Endodermal cell (in vitro differentiated cells): ENCODE measurements at regions not wholly inside any gene's neighbourhood (a gene's known extent, or its start where the extent isn't known, plus 50 kb on each side); places are given as distances from the start of the nearest gene placed in this dataset.

Experiments
- DNase-seq: peaks from one replicate; pipeline ENCODE4 v3.0.0-alpha.2; 2017
- H3K27ac ChIP-seq: 2 replicates; pipeline ENCODE4 v1.5.1; 2013; ENCODE audit warnings: mild to moderate bottlenecking, low read depth, low read length, moderate library complexity
- H3K27me3 ChIP-seq: 2 replicates; pipeline ENCODE4 v1.6.1; 2013; ENCODE audit warnings: mild to moderate bottlenecking, low read length, moderate library complexity; ENCODE audit not compliant: insufficient read depth, control insufficient read depth, poor library complexity, severe bottlenecking
- H3K36me3 ChIP-seq: 2 replicates; pipeline ENCODE4 v1.7.0; 2013; ENCODE audit warnings: mild to moderate bottlenecking, low read length, moderate library complexity; ENCODE audit not compliant: control insufficient read depth, insufficient read depth
- H3K4me1 ChIP-seq: one replicate; pipeline ENCODE4 v1.7.0; 2013; ENCODE audit warnings: low read length; ENCODE audit not compliant: control insufficient read depth, insufficient read depth
- H3K4me3 ChIP-seq: 2 replicates; pipeline ENCODE4 v1.5.1; 2013; ENCODE audit warnings: mild to moderate bottlenecking, low read length, moderate library complexity
- H3K9ac ChIP-seq: 2 replicates; pipeline ENCODE4 v1.6.1; 2013; ENCODE audit warnings: mild to moderate bottlenecking, low read length, moderate library complexity; ENCODE audit not compliant: poor library complexity, severe bottlenecking; ENCODE audit errors: extremely low read depth
- H3K9me3 ChIP-seq: 2 replicates; pipeline ENCODE4 v1.6.1; 2013; ENCODE audit warnings: mild to moderate bottlenecking, low read length, moderate library complexity; ENCODE audit not compliant: control insufficient read depth
- H3K27ac Mint-ChIP-seq: 2 replicates; pipeline ENCODE4 v1.8.0; 2020; ENCODE audit warnings: mixed read lengths
- H3K27me3 Mint-ChIP-seq: 2 replicates; pipeline ENCODE4 v1.8.0; 2021; ENCODE audit warnings: mild to moderate bottlenecking, mixed read lengths; ENCODE audit not compliant: insufficient read depth
- H3K36me3 Mint-ChIP-seq: 2 replicates; pipeline ENCODE4 v1.8.0; 2020; ENCODE audit warnings: low read depth, mixed read lengths
- H3K4me1 Mint-ChIP-seq: 2 replicates; pipeline ENCODE4 v1.8.0; 2020; ENCODE audit warnings: mixed read lengths
- H3K4me3 Mint-ChIP-seq: 2 replicates; pipeline ENCODE4 v1.8.0; 2020; ENCODE audit warnings: mild to moderate bottlenecking, moderate library complexity, mixed read lengths
- H3K9me3 Mint-ChIP-seq: 2 replicates; pipeline ENCODE4 v1.8.0; 2020; ENCODE audit warnings: mild to moderate bottlenecking, mixed read lengths
- CTCF ChIP-seq: fragments of 200-600 bp; sonication (generic); conservative IDR thresholded peaks from 2 replicates; pipeline ENCODE4 v1.5.0; 2021; ENCODE audit warnings: antibody characterized with exemption, mild to moderate bottlenecking
- WGBS, 2 experiments: methylation state at CpG; one replicate each; pipeline versions ENCODE4 v1.1.5 to v1.1.7; 2013; ENCODE audit warnings: missing lambda C conversion rate in 2 of 2, mixed read lengths in 1 of 2; ENCODE audit not compliant: insufficient coverage in 1 of 2, insufficient read length in 1 of 2; 5-methylcytosine and 5-hydroxymethylcytosine counted together

GRCh38 chr12:66960006-66960405 lies 281.1 kb upstream of the GRIP1 start:
- no peak overlapping the region for H3K4me3 Mint-ChIP-seq
- DNase-seq: no peak
- Histone ChIP-seq H3K4me3 (no peak overlapping the region), H3K27me3 (no peaks in the 10 kb centered on the region), H3K9ac (no peak overlapping the region), H3K9me3 (no peaks in the 10 kb centered on the region), H3K4me1 (no peaks in the 10 kb centered on the region), H3K27ac (no peak overlapping the region), H3K36me3 (no peaks in the 10 kb centered on the region)
- peaks cover 7% of the 10 kb centered on the region for H3K4me1 Mint-ChIP-seq
- 91 to 100% methylated on average over 1 of the region's 1 CpG for WGBS, 2 experiments
- H3K27me3 Mint-ChIP-seq: peaks cover 6% of the 10 kb centered on the region
- TF ChIP-seq CTCF: no peak
- H3K27ac Mint-ChIP-seq: no peak overlapping the region
- no peaks in the 10 kb centered on the region for H3K36me3 Mint-ChIP-seq
- H3K9me3 Mint-ChIP-seq: no peaks in the 10 kb centered on the region

GRCh38 chr12:66960704-66961690 lies 282.1 kb upstream of the GRIP1 start:
- Histone ChIP-seq H3K9me3 (no peaks in the 10 kb centered on the region), H3K27ac (no peak overlapping the region), H3K4me3 (no peak overlapping the region), H3K27me3 (no peaks in the 10 kb centered on the region), H3K36me3 (no peaks in the 10 kb centered on the region), H3K4me1 (no peaks in the 10 kb centered on the region), H3K9ac (no peak overlapping the region)
- H3K4me3 Mint-ChIP-seq: no peak overlapping the region
- no peak for TF ChIP-seq CTCF
- no peaks in the 10 kb centered on the region for H3K36me3 Mint-ChIP-seq
- H3K4me1 Mint-ChIP-seq: peaks cover 7% of the 10 kb centered on the region
- no peak overlapping the region for H3K27ac Mint-ChIP-seq
- WGBS, 2 experiments: 81 to 84% methylated on average over 2 to 6 of the region's 6 CpGs
- no peak for DNase-seq
- peaks cover 4% of the 10 kb centered on the region for H3K27me3 Mint-ChIP-seq
- H3K9me3 Mint-ChIP-seq: no peaks in the 10 kb centered on the region

GRCh38 chr12:66962290-66962689 lies 283.4 kb upstream of the GRIP1 start:
- 82 to 95% methylated on average over 3 to 8 of the region's 9 CpGs for whole genome bisulfite sequencing, 2 experiments
- TF ChIP-seq CTCF: no peak
- H3K36me3 ChIP-seq: no peaks in the 10 kb centered on the region
- no peak for DNase-seq
- H3K27ac ChIP-seq: no peak overlapping the region
- no peak overlapping the region for H3K9ac ChIP-seq
- Mint-ChIP-seq H3K27me3 (no peaks in the 10 kb centered on the region), H3K9me3 (no peaks in the 10 kb centered on the region), H3K27ac (no peak overlapping the region), H3K4me3 (no peak overlapping the region), H3K4me1 (peaks cover 7% of the 10 kb centered on the region), H3K36me3 (no peaks in the 10 kb centered on the region)
- no peaks in the 10 kb centered on the region for H3K4me1 ChIP-seq
- H3K4me3 ChIP-seq: no peak overlapping the region
- no peaks in the 10 kb centered on the region for H3K27me3 ChIP-seq
- H3K9me3 ChIP-seq: no peaks in the 10 kb centered on the region
